ENCODE measurements at regions not wholly inside any gene's neighbourhood (a gene's known extent, or its start where the extent isn't known, plus 50 kb on each side); places are given as distances from the start of the nearest gene placed in this dataset.

- Mint-ChIP-seq H3K4me3 (ENCODE audit: unreplicated experiment) (no peak overlapping the region), H3K9me3 (ENCODE audit: unreplicated experiment) (no peaks in the 10 kb centered on the region), H3K27ac (ENCODE audit: unreplicated experiment) (no peak overlapping the region), H3K27me3 (ENCODE audit: insufficient read depth, unreplicated experiment) (no peaks in the 10 kb centered on the region), H3K4me1 (ENCODE audit: low read depth, unreplicated experiment) (no peaks in the 10 kb centered on the region), H3K36me3 (ENCODE audit: insufficient read depth, unreplicated experiment) (no peaks in the 10 kb centered on the region)
- Histone ChIP-seq H3K4me3 (ENCODE audit: low read depth, low read length) (no peak overlapping the region), H3K27me3 (replicated peaks; ENCODE audit: control insufficient read depth, insufficient read depth, low read length) (no peaks in the 10 kb centered on the region), H3K4me1 (no peaks in the 10 kb centered on the region), H3K36me3 (ENCODE audit: control insufficient read depth, insufficient read depth, low read length) (no peaks in the 10 kb centered on the region), H3K9me3 (no peaks in the 10 kb centered on the region)
- intact Hi-C loops (cut with micrococcal nuclease; ENCODE audit: unreplicated experiment) = no loop called here
- CTCF ChIA-PET = interaction anchor here (0.8 kb wide), 1 partner anchor 9 kb away, joined by 5 read pairs; no protein-coding TSS in a partner anchor
- TF ChIP-seq CTCF (IDR thresholded peaks at IDR 0.05; ENCODE audit: insufficient read depth in 1 of 2, low read depth in 1 of 2, low read length in 1 of 2, severe bottlenecking in 1 of 2, unreplicated experiment in 1 of 2) = no peak
- DNase-seq = no peak
- POLR2A ChIA-PET = no interaction called here
- no TSS peak for BruUV-seq (replicated peaks)
Measured at GRCh38 chr6:139964737-139965136, 590.3 kb upstream of the CITED2 start.

- Histone ChIP-seq H3K4me1 (no peaks in the 10 kb centered on the region), H3K27me3 (replicated peaks; ENCODE audit: control insufficient read depth, insufficient read depth, low read length) (no peaks in the 10 kb centered on the region), H3K36me3 (ENCODE audit: control insufficient read depth, insufficient read depth, low read length) (no peaks in the 10 kb centered on the region), H3K4me3 (ENCODE audit: low read depth, low read length) (no peak overlapping the region), H3K9me3 (no peaks in the 10 kb centered on the region)
- Mint-ChIP-seq H3K4me3 (ENCODE audit: unreplicated experiment) (no peak overlapping the region), H3K27me3 (ENCODE audit: insufficient read depth, unreplicated experiment) (no peaks in the 10 kb centered on the region), H3K27ac (ENCODE audit: unreplicated experiment) (no peak overlapping the region), H3K4me1 (ENCODE audit: low read depth, unreplicated experiment) (no peaks in the 10 kb centered on the region), H3K36me3 (ENCODE audit: insufficient read depth, unreplicated experiment) (no peaks in the 10 kb centered on the region), H3K9me3 (ENCODE audit: unreplicated experiment) (no peaks in the 10 kb centered on the region)
- ChIA-PET CTCF (interaction anchor here (0.9 kb wide), 1 partner anchor 593 kb away, joined by 4 read pairs; no protein-coding TSS in a partner anchor), POLR2A (no interaction called here)
- DNase-seq = no peak
- intact Hi-C loops (cut with micrococcal nuclease; ENCODE audit: unreplicated experiment) = no loop called here
- BruUV-seq (replicated peaks) = no TSS peak
- no peak for TF ChIP-seq CTCF (IDR thresholded peaks at IDR 0.05; ENCODE audit: insufficient read depth in 1 of 2, low read depth in 1 of 2, low read length in 1 of 2, severe bottlenecking in 1 of 2, unreplicated experiment in 1 of 2)
Measured at GRCh38 chr6:139962654-139963347, 588.4 kb upstream of the CITED2 start.

- no TSS peak for BruUV-seq (replicated peaks)
- Mint-ChIP-seq H3K4me3 (ENCODE audit: unreplicated experiment) (no peak overlapping the region), H3K9me3 (ENCODE audit: unreplicated experiment) (no peaks in the 10 kb centered on the region), H3K27ac (ENCODE audit: unreplicated experiment) (no peak overlapping the region), H3K27me3 (ENCODE audit: insufficient read depth, unreplicated experiment) (no peaks in the 10 kb centered on the region), H3K36me3 (ENCODE audit: insufficient read depth, unreplicated experiment) (no peaks in the 10 kb centered on the region), H3K4me1 (ENCODE audit: low read depth, unreplicated experiment) (no peaks in the 10 kb centered on the region)
- H3K4me3 ChIP-seq (ENCODE audit: low read depth, low read length) = no peak overlapping the region
- CTCF ChIA-PET = no interaction called here
- no peak for TF ChIP-seq CTCF (IDR thresholded peaks at IDR 0.05; ENCODE audit: insufficient read depth in 1 of 2, low read depth in 1 of 2, low read length in 1 of 2, severe bottlenecking in 1 of 2, unreplicated experiment in 1 of 2)
- H3K9me3 ChIP-seq = no peaks in the 10 kb centered on the region
- H3K36me3 ChIP-seq (ENCODE audit: control insufficient read depth, insufficient read depth, low read length) = no peaks in the 10 kb centered on the region
- POLR2A ChIA-PET = no interaction called here
- no peaks in the 10 kb centered on the region for H3K4me1 ChIP-seq
- no peak for DNase-seq
- intact Hi-C loops (cut with micrococcal nuclease; ENCODE audit: unreplicated experiment) = no loop called here
- H3K27me3 ChIP-seq (replicated peaks; ENCODE audit: control insufficient read depth, insufficient read depth, low read length) = no peaks in the 10 kb centered on the region
Measured at GRCh38 chr6:139961190-139961589, 586.7 kb upstream of the CITED2 start.
